Osteoblast (primary cell): ENCODE measurements at regions not wholly inside any gene's neighbourhood (a gene's known extent, or its start where the extent isn't known, plus 50 kb on each side); places are given as distances from the start of the nearest gene placed in this dataset.

Experiments
- DNase-seq: peaks from one replicate; pipeline ENCODE4 v3.0.0; 2011; ENCODE audit warnings: low spot score, mixed read lengths; ENCODE audit not compliant: insufficient read length; ENCODE audit errors: missing footprints
- H2AFZ ChIP-seq: 2 replicates; pipeline ENCODE4 v1.6.0; 2011; ENCODE audit warnings: mild to moderate bottlenecking, low read length
- H3K27ac ChIP-seq: 2 replicates; pipeline ENCODE4 v1.5.1; 2011; ENCODE audit warnings: mild to moderate bottlenecking, low read depth, low read length, moderate library complexity
- H3K27me3 ChIP-seq: 2 replicates; pipeline ENCODE4 v1.6.0; 2012; ENCODE audit warnings: mild to moderate bottlenecking, control low read depth, inconsistent platforms, low read length, moderate library complexity; ENCODE audit not compliant: insufficient read depth
- H3K36me3 ChIP-seq: 2 replicates; pipeline ENCODE4 v1.5.1; 2011; ENCODE audit warnings: mild to moderate bottlenecking, low read length, control low read depth, moderate library complexity; ENCODE audit not compliant: insufficient read depth
- H3K4me1 ChIP-seq: 2 replicates; pipeline ENCODE4 v1.5.1; 2011; ENCODE audit warnings: mild to moderate bottlenecking, low read length, control low read depth, moderate library complexity; ENCODE audit not compliant: insufficient read depth
- H3K4me2 ChIP-seq: 2 replicates; pipeline ENCODE4 v1.6.0; 2011; ENCODE audit warnings: mild to moderate bottlenecking, low read length; ENCODE audit not compliant: insufficient read depth
- H3K4me3 ChIP-seq: fragments of 200-600 bp; sonication (generic); 3 replicates; pipeline ENCODE4 v1.5.1; 2012; ENCODE audit warnings: mild to moderate bottlenecking, low read length, inconsistent platforms; ENCODE audit not compliant: insufficient read depth
- H3K79me2 ChIP-seq: 2 replicates; pipeline ENCODE4 v1.6.0; 2012; ENCODE audit warnings: mild to moderate bottlenecking, low read length, control low read depth, inconsistent platforms; ENCODE audit not compliant: insufficient read depth
- H3K9me3 ChIP-seq: 2 replicates; pipeline ENCODE4 v1.5.1; 2011; ENCODE audit warnings: low read depth, low read length, control low read depth
- H4K20me1 ChIP-seq: 2 replicates; pipeline ENCODE4 v1.6.0; 2012; ENCODE audit warnings: mild to moderate bottlenecking, low read length, control low read depth; ENCODE audit not compliant: insufficient read depth
- TF ChIP-seq, protein P1 (sequence below): IDR thresholded peaks from 2 replicates; pipeline ENCODE4 v1.5.1; 2011; ENCODE audit warnings: mild to moderate bottlenecking, low read depth, low read length, moderate library complexity; ENCODE audit errors: extremely low read depth

DNA sequence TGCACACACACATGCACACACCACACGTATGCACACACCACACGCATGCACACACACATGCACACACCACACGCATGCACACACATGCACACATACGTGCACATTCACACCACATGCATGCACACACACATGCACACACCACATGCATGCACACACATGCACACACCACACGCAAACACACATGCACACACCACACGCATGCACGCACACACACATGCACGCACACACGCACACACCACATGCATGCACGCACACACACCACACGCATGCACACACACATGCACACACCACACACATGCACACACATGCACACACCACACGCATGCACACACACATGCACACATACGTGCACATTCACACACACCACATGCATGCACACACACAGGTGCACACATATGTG is 169.8 kb upstream of the SALL3 start:
- H3K27me3 ChIP-seq, result no peaks in the 10 kb centered on the region
- H3K36me3 ChIP-seq, result no peaks in the 10 kb centered on the region
- no peaks in the 10 kb centered on the region for H3K79me2 ChIP-seq
- H3K4me1 ChIP-seq, result no peaks in the 10 kb centered on the region
- H3K27ac ChIP-seq, result no peak overlapping the region
- H3K4me3 ChIP-seq, result no peak overlapping the region
- peaks cover 8% of the 10 kb centered on the region for H3K9me3 ChIP-seq
- no peak for DNase-seq
- H2AFZ ChIP-seq, result no peak overlapping the region
- H3K4me2 ChIP-seq, result no peak overlapping the region
- TF ChIP-seq, protein P1, sequence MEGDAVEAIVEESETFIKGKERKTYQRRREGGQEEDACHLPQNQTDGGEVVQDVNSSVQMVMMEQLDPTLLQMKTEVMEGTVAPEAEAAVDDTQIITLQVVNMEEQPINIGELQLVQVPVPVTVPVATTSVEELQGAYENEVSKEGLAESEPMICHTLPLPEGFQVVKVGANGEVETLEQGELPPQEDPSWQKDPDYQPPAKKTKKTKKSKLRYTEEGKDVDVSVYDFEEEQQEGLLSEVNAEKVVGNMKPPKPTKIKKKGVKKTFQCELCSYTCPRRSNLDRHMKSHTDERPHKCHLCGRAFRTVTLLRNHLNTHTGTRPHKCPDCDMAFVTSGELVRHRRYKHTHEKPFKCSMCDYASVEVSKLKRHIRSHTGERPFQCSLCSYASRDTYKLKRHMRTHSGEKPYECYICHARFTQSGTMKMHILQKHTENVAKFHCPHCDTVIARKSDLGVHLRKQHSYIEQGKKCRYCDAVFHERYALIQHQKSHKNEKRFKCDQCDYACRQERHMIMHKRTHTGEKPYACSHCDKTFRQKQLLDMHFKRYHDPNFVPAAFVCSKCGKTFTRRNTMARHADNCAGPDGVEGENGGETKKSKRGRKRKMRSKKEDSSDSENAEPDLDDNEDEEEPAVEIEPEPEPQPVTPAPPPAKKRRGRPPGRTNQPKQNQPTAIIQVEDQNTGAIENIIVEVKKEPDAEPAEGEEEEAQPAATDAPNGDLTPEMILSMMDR, result no peak
- no peaks in the 10 kb centered on the region for H4K20me1 ChIP-seq

DNA sequence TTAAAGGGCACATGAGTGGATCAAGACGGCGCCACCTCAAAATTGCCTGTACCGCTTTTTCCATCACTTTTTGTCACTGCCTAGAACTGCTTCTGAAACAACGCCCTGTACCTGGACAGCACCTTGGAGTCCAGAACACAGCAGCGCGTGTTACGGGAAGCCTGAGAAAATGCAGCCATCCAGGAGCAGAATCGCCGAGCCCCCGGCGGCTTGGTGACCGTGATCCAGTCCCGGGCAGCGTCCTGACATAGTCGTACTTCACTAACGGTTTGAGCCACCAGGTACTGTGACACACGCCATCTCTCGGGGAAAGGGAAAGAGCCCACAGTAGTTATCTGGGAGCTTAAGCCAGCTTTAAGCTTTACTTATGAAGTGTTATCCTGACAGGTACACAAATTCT is 168.9 kb upstream of the SALL3 start:
- H3K79me2 ChIP-seq, result no peaks in the 10 kb centered on the region
- no peaks in the 10 kb centered on the region for H3K36me3 ChIP-seq
- H3K27ac ChIP-seq, result no peak overlapping the region
- no peak overlapping the region for H2AFZ ChIP-seq
- TF ChIP-seq, protein P1, result no peak
- no peak for DNase-seq
- no peaks in the 10 kb centered on the region for H3K4me1 ChIP-seq
- H3K4me3 ChIP-seq, result no peak overlapping the region
- H3K27me3 ChIP-seq, result no peaks in the 10 kb centered on the region
- H3K4me2 ChIP-seq, result no peak overlapping the region
- H4K20me1 ChIP-seq, result no peaks in the 10 kb centered on the region
- H3K9me3 ChIP-seq, result peaks cover 8% of the 10 kb centered on the region

DNA sequence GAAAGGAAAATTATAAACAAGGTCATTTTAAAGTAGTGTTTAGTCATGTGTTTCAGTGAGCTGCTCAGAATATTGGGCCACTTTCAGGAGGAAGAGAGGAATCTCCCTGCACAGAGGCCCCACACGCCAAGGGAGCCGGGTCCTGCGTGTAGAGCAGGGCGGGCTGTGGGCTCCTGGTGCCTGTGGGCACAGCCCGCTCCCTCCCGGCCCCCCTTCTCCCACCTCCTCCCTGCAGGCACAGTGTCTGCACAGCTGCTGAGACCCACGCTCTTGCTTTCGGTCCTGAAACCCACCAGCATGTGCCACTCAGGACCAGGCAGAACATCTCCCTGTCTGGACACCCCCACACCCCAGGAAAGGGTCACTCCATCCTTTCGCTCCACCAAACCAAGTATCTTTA is 167.6 kb upstream of the SALL3 start:
- H4K20me1 ChIP-seq, result no peaks in the 10 kb centered on the region
- no peaks in the 10 kb centered on the region for H3K27me3 ChIP-seq
- peaks cover 8% of the 10 kb centered on the region for H3K9me3 ChIP-seq
- no peak overlapping the region for H2AFZ ChIP-seq
- no peak overlapping the region for H3K27ac ChIP-seq
- H3K36me3 ChIP-seq, result no peaks in the 10 kb centered on the region
- H3K4me2 ChIP-seq, result no peak overlapping the region
- no peak overlapping the region for H3K4me3 ChIP-seq
- no peak for DNase-seq
- no peaks in the 10 kb centered on the region for H3K4me1 ChIP-seq
- no peaks in the 10 kb centered on the region for H3K79me2 ChIP-seq
- TF ChIP-seq, protein P1, result no peak

DNA sequence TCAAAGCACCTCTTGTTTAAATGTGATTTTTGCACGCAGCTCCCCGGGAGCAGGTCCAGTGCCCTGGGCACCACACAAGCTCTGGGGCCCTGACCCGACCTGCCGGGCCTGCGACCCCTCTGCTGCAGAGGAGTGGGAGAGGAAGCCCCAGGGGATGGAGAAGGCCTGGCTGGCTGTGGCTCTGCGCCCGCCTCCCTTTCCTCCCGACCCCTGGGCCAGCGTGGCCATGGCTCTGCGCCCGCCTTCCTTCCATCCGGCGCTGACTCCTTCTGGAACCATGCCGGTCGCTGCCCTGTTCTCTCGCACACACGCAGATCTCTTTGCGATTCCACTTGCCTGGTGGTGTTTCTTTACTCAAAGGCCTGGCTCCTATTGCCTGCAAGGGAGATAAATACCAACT is 166.5 kb upstream of the SALL3 start:
- Histone ChIP-seq H3K9me3 (peaks cover 8% of the 10 kb centered on the region), H3K4me2 (no peak overlapping the region)

More for the DNA sequence above, 166.5 kb upstream of the SALL3 start:
- H3K4me1 ChIP-seq, result no peaks in the 10 kb centered on the region
- H3K79me2 ChIP-seq, result no peaks in the 10 kb centered on the region
- no peak overlapping the region for H2AFZ ChIP-seq
- H3K4me3 ChIP-seq, result no peak overlapping the region
- no peaks in the 10 kb centered on the region for H3K36me3 ChIP-seq
- TF ChIP-seq, protein P1, result no peak
- H3K27ac ChIP-seq, result no peak overlapping the region
- no peak for DNase-seq
- H3K27me3 ChIP-seq, result no peaks in the 10 kb centered on the region
- H4K20me1 ChIP-seq, result no peaks in the 10 kb centered on the region
